Endothelial cell of umbilical vein (primary cell): ENCODE measurements at regions not wholly inside any gene's neighbourhood (a gene's known extent, or its start where the extent isn't known, plus 50 kb on each side); places are given as distances from the start of the nearest gene placed in this dataset.

ENCODE experiments used
- BruUV-seq: library from RNA; stranded (reverse); fragments of 400-500 nt; replicated peaks from 2 replicates; lab custom pipeline; 2021; lab: Mats Ljungman, UMichigan
- CTCF ChIA-PET: fragments of 300-600, 350-600 bp; sonication (Branson Sonifier 250); formaldehyde crosslinking; loops from one replicate; lab custom pipeline; 2021; ENCODE audit warnings: antibody characterized with exemption, inconsistent platforms; lab: Charles Lee
- POLR2A ChIA-PET: fragments of 300-600, 350-600 bp; sonication (Branson Sonifier 250); formaldehyde crosslinking; loops from one replicate; lab custom pipeline; 2021; ENCODE audit warnings: antibody characterized with exemption, inconsistent platforms; lab: Charles Lee
- DNase-seq: peaks from one replicate; pipeline ENCODE4 v3.0.0-alpha.2; 2011; ENCODE audit warnings: low read depth, low spot score
- FAIRE-seq: peaks from 2 replicates; lab custom pipeline; 2011; peaks lifted over from hg19 to GRCh38; lab: Jason Lieb, UNC
- H2AFZ ChIP-seq: 2 replicates; pipeline ENCODE4 v1.6.0; 2012; ENCODE audit warnings: low read depth, low read length, control low read depth, inconsistent platforms
- H3K27ac ChIP-seq: 2 replicates; pipeline ENCODE4 v1.5.1; 2011; ENCODE audit warnings: low read depth, mild to moderate bottlenecking, control low read depth, low read length, moderate library complexity; ENCODE audit not compliant: insufficient read depth
- H3K27me3 ChIP-seq, 2 experiments: 2 replicates each; pipeline versions ENCODE4 v1.6.0 to v1.6.1; 2011; ENCODE audit warnings: low read length in 2 of 2, mixed read lengths in 1 of 2; ENCODE audit not compliant: control insufficient read depth in 2 of 2, insufficient read depth in 2 of 2
- H3K36me3 ChIP-seq, 2 experiments: 2 replicates in 1 of 2; 3 replicates in 1 of 2; pipeline ENCODE4 v1.5.1; 2011; ENCODE audit warnings: low read length in 2 of 2, mild to moderate bottlenecking in 1 of 2, moderate library complexity in 1 of 2; ENCODE audit not compliant: control insufficient read depth in 2 of 2, insufficient read depth in 2 of 2; ENCODE audit errors: extremely low read depth in 1 of 2
- H3K4me1 ChIP-seq: 3 replicates; pipeline ENCODE4 v1.5.1; 2011; ENCODE audit warnings: mild to moderate bottlenecking, low read length; ENCODE audit not compliant: control insufficient read depth, insufficient read depth; ENCODE audit errors: extremely low read depth
- H3K4me2 ChIP-seq: 2 replicates; pipeline ENCODE4 v1.6.1; 2011; ENCODE audit warnings: low read length, control low read depth, mixed read lengths; ENCODE audit not compliant: insufficient read depth
- H3K4me3 ChIP-seq, 3 experiments: fragments of 200-600 bp in 1 of 3; sonication (generic), shearing (Covaris generic) in 1 of 3; replicated peaks in 1 of 3; 2 replicates each; pipeline ENCODE4 v1.5.1; 2011 to 2016; ENCODE audit warnings: control low read depth in 3 of 3, low read length in 3 of 3, mild to moderate bottlenecking in 2 of 3, inconsistent platforms in 1 of 3, low read depth in 1 of 3, moderate library complexity in 1 of 3; ENCODE audit not compliant: insufficient read depth in 1 of 3
- H3K79me2 ChIP-seq: 2 replicates; pipeline ENCODE4 v1.6.0; 2012; ENCODE audit warnings: low read length, inconsistent platforms; ENCODE audit not compliant: control insufficient read depth, insufficient read depth
- H3K9ac ChIP-seq: replicated peaks from 2 replicates; pipeline ENCODE3; 2011; ENCODE audit warnings: low read length, control low read depth; ENCODE audit not compliant: insufficient read depth; ENCODE audit errors: extremely low read depth
- H3K9me1 ChIP-seq: replicated peaks from 3 replicates; pipeline ENCODE4 v1.6.0; 2011; ENCODE audit warnings: mild to moderate bottlenecking, low read length; ENCODE audit not compliant: control insufficient read depth, insufficient read depth; ENCODE audit errors: extremely low read depth
- H3K9me3 ChIP-seq: replicated peaks from 2 replicates; pipeline ENCODE4 v1.5.1; 2012; ENCODE audit warnings: low read length, inconsistent platforms; ENCODE audit not compliant: control insufficient read depth, insufficient read depth
- H4K20me1 ChIP-seq: replicated peaks from 2 replicates; pipeline ENCODE3; 2011; ENCODE audit warnings: mild to moderate bottlenecking, low read length; ENCODE audit not compliant: control insufficient read depth, insufficient read depth; ENCODE audit errors: extremely low read depth
- EZH2 ChIP-seq: IDR thresholded peaks from 2 replicates; pipeline ENCODE4 v1.6.1; 2012; ENCODE audit warnings: borderline replicate concordance, low read depth, mild to moderate bottlenecking, moderate library complexity, low read length, inconsistent platforms; ENCODE audit not compliant: severe bottlenecking
- FOS ChIP-seq: IDR thresholded peaks from 2 replicates; pipeline ENCODE4 v1.6.1; 2011; ENCODE audit warnings: mild to moderate bottlenecking, low read length, moderate library complexity, borderline replicate concordance; ENCODE audit not compliant: insufficient read depth
- GATA2 ChIP-seq: IDR thresholded peaks from 2 replicates; pipeline ENCODE4 v1.7.0; 2011; ENCODE audit warnings: low read depth, mild to moderate bottlenecking, moderate library complexity, mixed read lengths, low read length; ENCODE audit not compliant: insufficient read length, insufficient read depth
- JUN ChIP-seq: IDR thresholded peaks from 2 replicates; pipeline ENCODE4 v1.6.1; 2011; ENCODE audit warnings: borderline replicate concordance, low read depth; ENCODE audit not compliant: insufficient read length, insufficient read depth
- MYC ChIP-seq: IDR thresholded peaks from one replicate; pipeline ENCODE4 v1.6.1; 2011; ENCODE audit warnings: mild to moderate bottlenecking, low read depth, low read length
- POLR2A ChIP-seq: IDR thresholded peaks from 2 replicates; pipeline ENCODE4 v1.6.1; 2012; ENCODE audit warnings: low read depth, mild to moderate bottlenecking, control low read depth, low read length
- POLR2AphosphoS5 ChIP-seq: IDR thresholded peaks from 2 replicates; pipeline ENCODE4 v1.6.1; 2012; ENCODE audit warnings: low read depth, mild to moderate bottlenecking, control low read depth, low read length, moderate library complexity; ENCODE audit not compliant: insufficient read depth
- dilution Hi-C: fragments of 300-500 bp; cut with MboI; formaldehyde crosslinking; loops from one replicate; pipeline ENCODE4 v1.15.0; 2019; ENCODE audit warnings: low sequenced_read_pairs; ENCODE audit not compliant: extremely low pct_ligation_motif_present
- intact Hi-C: fragments of 100-400 bp; cut with micrococcal nuclease; formaldehyde crosslinking; loops from one replicate; pipeline ENCODE4 v1.10.0; 2022
- TF ChIP-seq, protein P1 (sequence below), 2 donors: IDR thresholded peaks; 1 replicate in 1 of 2; 2 replicates in 1 of 2; pipeline ENCODE4 v1.5.1; 2011; ENCODE audit warnings: low read length in 2 of 2, mild to moderate bottlenecking in 2 of 2, moderate library complexity in 2 of 2, control low read depth in 1 of 2, inconsistent platforms in 1 of 2, low read depth in 1 of 2; ENCODE audit not compliant: insufficient read depth in 1 of 2; ENCODE audit errors: extremely low read depth in 1 of 2
- TF ChIP-seq, protein P2 (sequence below): IDR thresholded peaks from 2 replicates; pipeline ENCODE4 v1.6.1; 2011; ENCODE audit not compliant: insufficient read depth, insufficient read length

DNA sequence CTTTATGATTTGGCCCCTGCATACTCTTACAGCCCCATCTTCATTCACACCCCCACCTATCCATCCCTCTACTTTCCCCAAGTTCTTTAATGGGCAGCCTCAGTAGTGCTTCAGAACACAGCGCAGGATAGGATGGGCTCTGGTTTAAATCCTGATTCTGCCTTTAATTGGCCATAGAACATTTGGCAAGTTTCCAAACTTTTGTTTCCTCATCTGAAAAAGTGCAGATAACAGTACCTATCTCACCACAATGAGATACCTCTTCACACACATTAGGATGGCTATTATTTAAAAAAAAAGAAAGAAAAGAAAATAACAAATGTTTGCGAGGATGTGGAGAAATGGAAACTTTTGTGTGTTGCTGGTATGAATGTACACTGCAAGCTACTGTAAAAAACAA lies 142.5 kb upstream of the VANGL1 start:
- TF ChIP-seq POLR2A (no peak), FOS (no peak), GATA2 (no peak), JUN (no peak), EZH2 (no peak), MYC (no peak), POLR2AphosphoS5 (no peak)
- TF ChIP-seq, protein P1, sequence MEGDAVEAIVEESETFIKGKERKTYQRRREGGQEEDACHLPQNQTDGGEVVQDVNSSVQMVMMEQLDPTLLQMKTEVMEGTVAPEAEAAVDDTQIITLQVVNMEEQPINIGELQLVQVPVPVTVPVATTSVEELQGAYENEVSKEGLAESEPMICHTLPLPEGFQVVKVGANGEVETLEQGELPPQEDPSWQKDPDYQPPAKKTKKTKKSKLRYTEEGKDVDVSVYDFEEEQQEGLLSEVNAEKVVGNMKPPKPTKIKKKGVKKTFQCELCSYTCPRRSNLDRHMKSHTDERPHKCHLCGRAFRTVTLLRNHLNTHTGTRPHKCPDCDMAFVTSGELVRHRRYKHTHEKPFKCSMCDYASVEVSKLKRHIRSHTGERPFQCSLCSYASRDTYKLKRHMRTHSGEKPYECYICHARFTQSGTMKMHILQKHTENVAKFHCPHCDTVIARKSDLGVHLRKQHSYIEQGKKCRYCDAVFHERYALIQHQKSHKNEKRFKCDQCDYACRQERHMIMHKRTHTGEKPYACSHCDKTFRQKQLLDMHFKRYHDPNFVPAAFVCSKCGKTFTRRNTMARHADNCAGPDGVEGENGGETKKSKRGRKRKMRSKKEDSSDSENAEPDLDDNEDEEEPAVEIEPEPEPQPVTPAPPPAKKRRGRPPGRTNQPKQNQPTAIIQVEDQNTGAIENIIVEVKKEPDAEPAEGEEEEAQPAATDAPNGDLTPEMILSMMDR (IDR thresholded peaks at IDR 0.05; ENCODE audit: extremely low read depth in 1 of 2, insufficient read depth in 1 of 2, low read depth in 1 of 2, low read length in 2 of 2), result no peak
- TF ChIP-seq, protein P2, sequence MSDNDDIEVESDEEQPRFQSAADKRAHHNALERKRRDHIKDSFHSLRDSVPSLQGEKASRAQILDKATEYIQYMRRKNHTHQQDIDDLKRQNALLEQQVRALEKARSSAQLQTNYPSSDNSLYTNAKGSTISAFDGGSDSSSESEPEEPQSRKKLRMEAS, result no peak
- Histone ChIP-seq H3K4me3 (no peak overlapping the region), H3K36me3 (no peaks in the 10 kb centered on the region), H3K9ac (no peak overlapping the region), H4K20me1 (no peaks in the 10 kb centered on the region), H3K9me3 (no peaks in the 10 kb centered on the region), H3K27ac (no peak overlapping the region), H3K4me1 (no peaks in the 10 kb centered on the region), H3K27me3 (peaks cover 0 to under 1% of the 10 kb centered on the region in 2 experiments), H3K79me2 (no peaks in the 10 kb centered on the region), H2AFZ (no peak overlapping the region), H3K4me2 (no peak overlapping the region), H3K9me1 (no peaks in the 10 kb centered on the region)
- intact Hi-C loops (no loop called here), dilution Hi-C loops (no loop called here)
- FAIRE-seq, result no peak
- ChIA-PET POLR2A (no interaction called here), CTCF (interaction anchor here (1.2 kb wide), 1 partner anchor 357 kb away, joined by 3 read pairs; no protein-coding TSS in a partner anchor)
- no TSS peak for BruUV-seq
- no peak for DNase-seq
